ENCODE measurements at regions not wholly inside any gene's neighbourhood (a gene's known extent, or its start where the extent isn't known, plus 50 kb on each side); places are given as distances from the start of the nearest gene placed in this dataset.

GRCh38 chr2:183780072-183780471 is 655.8 kb downstream of the NUP35 start:
- no peak for TF ChIP-seq CTCF (IDR thresholded peaks at IDR 0.05)
- no peak for TF ChIP-seq POLR2A (IDR thresholded peaks at IDR 0.05)
